Esophagus squamous epithelium (tissue), 4 donors: ENCODE measurements at regions not wholly inside any gene's neighbourhood (a gene's known extent, or its start where the extent isn't known, plus 50 kb on each side); places are given as distances from the start of the nearest gene placed in this dataset.

Source experiments
- CTCF ChIP-seq, 6 experiments: fragments of 450-650 bp in 4 of 6; fragments of 200-600 bp in 2 of 6; sonication (generic) in 2 of 6; IDR thresholded peaks; one replicate each; pipeline ENCODE4 v1.5.1; 2016 to 2019; ENCODE audit warnings: antibody characterized with exemption in 6 of 6, mild to moderate bottlenecking in 4 of 6, moderate library complexity in 4 of 6
- POLR2A ChIP-seq, 4 donors: fragments of 450-650 bp; IDR thresholded peaks; one replicate each; pipeline ENCODE4 v1.6.1; 2017; ENCODE audit warnings: antibody characterized with exemption in 4 of 4, mild to moderate bottlenecking in 4 of 4, moderate library complexity in 3 of 4

DNA sequence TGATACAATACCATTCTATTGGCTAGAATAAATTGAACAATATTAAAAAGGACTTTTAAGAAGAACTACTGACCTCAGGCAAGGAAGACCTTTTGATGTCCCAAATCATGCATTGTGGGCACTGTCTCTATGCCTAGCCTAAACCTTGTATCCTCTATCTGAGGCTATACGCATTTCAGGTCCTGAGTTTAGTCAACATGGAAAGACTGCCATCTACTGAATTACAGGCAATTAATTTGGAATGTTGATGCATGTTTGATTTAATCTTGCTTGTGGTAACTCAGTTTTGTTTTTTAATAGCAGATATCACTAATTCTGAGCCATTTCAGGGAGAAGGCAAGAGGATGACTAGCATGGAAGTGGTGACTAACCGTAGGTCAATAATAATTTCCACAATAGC is 585.3 kb upstream of the CCNG1 start:
- TF ChIP-seq CTCF (IDR thresholded peaks at IDR 0.05) = no peak
- no peak for TF ChIP-seq POLR2A (IDR thresholded peaks at IDR 0.05)
